HG03342 (cell line): ENCODE measurements at regions not wholly inside any gene's neighbourhood (a gene's known extent, or its start where the extent isn't known, plus 50 kb on each side); places are given as distances from the start of the nearest gene placed in this dataset.

Source experiments
- ATAC-seq: cut with Tn5 transposase; IDR thresholded peaks from one replicate; pipeline ENCODE4 v1.9.1; 2021; ENCODE audit warnings: mild to moderate bottlenecking, moderate library complexity; ENCODE audit not compliant: unreplicated experiment

GRCh38 chr1:244106837-244107493, 55.9 kb downstream of the ZBTB18 start:
- ATAC-seq: no peak

GRCh38 chr1:244111027-244111426, 59.9 kb downstream of the ZBTB18 start:
- ATAC-seq: no peak

- no peak for ATAC-seq
Observed at GRCh38 chr1:244112041-244112440, 61.0 kb downstream of the ZBTB18 start.

GRCh38 chr1:244112636-244113035, 61.6 kb downstream of the ZBTB18 start:
- ATAC-seq: no peak

- no peak for ATAC-seq
Observed at GRCh38 chr1:244113532-244114320, 62.6 kb downstream of the ZBTB18 start.

GRCh38 chr1:244114892-244115291, 63.8 kb downstream of the ZBTB18 start:
- no peak for ATAC-seq

GRCh38 chr1:244116946-244117345, 65.9 kb downstream of the ZBTB18 start:
- ATAC-seq: no peak

GRCh38 chr1:244118109-244118761, 67.2 kb downstream of the ZBTB18 start:
- no peak for ATAC-seq

- no peak for ATAC-seq
Observed at GRCh38 chr1:244128591-244129383, 77.7 kb downstream of the ZBTB18 start.

GRCh38 chr1:244137276-244137675, 86.2 kb downstream of the ZBTB18 start:
- no peak for ATAC-seq

- ATAC-seq: no peak
Observed at GRCh38 chr1:244137725-244138124, 86.6 kb downstream of the ZBTB18 start.

- no peak for ATAC-seq
Observed at GRCh38 chr1:244138399-244138798, 87.3 kb downstream of the ZBTB18 start.

- ATAC-seq: no peak
Observed at GRCh38 chr1:244139655-244140054, 88.6 kb downstream of the ZBTB18 start.

GRCh38 chr1:244140420-244140819, 89.3 kb downstream of the ZBTB18 start:
- ATAC-seq: no peak

GRCh38 chr1:244144053-244144452, 93.0 kb downstream of the ZBTB18 start:
- no peak for ATAC-seq

GRCh38 chr1:244150071-244150470, 99.0 kb downstream of the ZBTB18 start:
- ATAC-seq: no peak

GRCh38 chr1:244150665-244151064, 99.6 kb downstream of the ZBTB18 start:
- ATAC-seq: no peak

GRCh38 chr1:244151537-244151936, 100.5 kb downstream of the ZBTB18 start:
- ATAC-seq: no peak

- ATAC-seq: no peak
Observed at GRCh38 chr1:244154508-244154871, 103.4 kb downstream of the ZBTB18 start.

GRCh38 chr1:244154872-244155531, 103.9 kb downstream of the ZBTB18 start:
- ATAC-seq: no peak

- ATAC-seq: no peak
Observed at GRCh38 chr1:244155661-244156060, 104.6 kb downstream of the ZBTB18 start.
